Heart left ventricle (tissue), 16 donors: ENCODE measurements at regions not wholly inside any gene's neighbourhood (a gene's known extent, or its start where the extent isn't known, plus 50 kb on each side); places are given as distances from the start of the nearest gene placed in this dataset.

Experiments
- ATAC-seq, 4 donors: fragments of 200-7000 bp; cut with Tn5 transposase; one replicate each; pipeline ENCODE4 v1.9.1; 2020 to 2022; ENCODE audit warnings: moderate library complexity in 4 of 4, mild to moderate bottlenecking in 3 of 4, moderate number of reproducible peaks in 1 of 4
- DNase-seq, 5 donors: peaks; one replicate each; pipeline ENCODE4 v3.0.0-alpha.2; 2020
- H3K27ac ChIP-seq, 12 donors: fragments of 200-600 bp; sonication (generic) in 4 of 12; one replicate each; pipeline versions ENCODE4 v1.5.0 to v1.8.0; 2016 to 2022; ENCODE audit warnings: mild to moderate bottlenecking in 2 of 12
- H3K27me3 ChIP-seq, 9 donors: fragments of 200-600 bp; sonication (generic) in 2 of 9; one replicate each; pipeline versions ENCODE4 v1.5.1 to v1.8.0; 2016 to 2022; ENCODE audit warnings: mild to moderate bottlenecking in 3 of 9
- H3K36me3 ChIP-seq, 9 donors: fragments of 200-600 bp; sonication (generic) in 2 of 9; one replicate each; pipeline versions ENCODE4 v1.5.0 to v1.8.0; 2018 to 2022; ENCODE audit warnings: mild to moderate bottlenecking in 2 of 9
- H3K4me1 ChIP-seq, 12 donors: fragments of 200-600 bp; sonication (generic) in 4 of 12; one replicate each; pipeline versions ENCODE4 v1.5.0 to v1.8.0; 2016 to 2022; ENCODE audit warnings: mild to moderate bottlenecking in 3 of 12
- H3K4me3 ChIP-seq, 12 donors: fragments of 200-600 bp; sonication (generic) in 4 of 12; one replicate each; pipeline versions ENCODE4 v1.5.0 to v1.8.0; 2017 to 2022; ENCODE audit warnings: mild to moderate bottlenecking in 9 of 12, moderate library complexity in 4 of 12
- H3K9me3 ChIP-seq, 12 donors: fragments of 200-600 bp; sonication (generic) in 4 of 12; one replicate each; pipeline versions ENCODE4 v1.5.0 to v1.8.0; 2016 to 2022; ENCODE audit warnings: mild to moderate bottlenecking in 1 of 12
- CTCF ChIP-seq, 12 donors: fragments of 200-600 bp; sonication (generic) in 4 of 12; IDR thresholded peaks; one replicate each; pipeline versions ENCODE4 v1.5.0 to v1.8.0; 2018 to 2022; ENCODE audit warnings: antibody characterized with exemption in 12 of 12, mild to moderate bottlenecking in 5 of 12
- POLR2A ChIP-seq, 2 donors: fragments of 450-650 bp; IDR thresholded peaks; one replicate each; pipeline ENCODE4 v1.6.1; 2017; ENCODE audit warnings: antibody characterized with exemption in 2 of 2, mild to moderate bottlenecking in 2 of 2, moderate library complexity in 2 of 2
- WGBS, 4 donors: extraction: QIAGEN DNeasy Blood & Tissue Kit in 2 of 4; methylation state at CpG; one replicate each; pipeline versions ENCODE4 v1.1.5 to v1.1.7; 2013 to 2018; 5-methylcytosine and 5-hydroxymethylcytosine counted together
- intact Hi-C, 10 donors: fragments of 100-400 bp; cut with DNase I; formaldehyde crosslinking; loops; one replicate each; pipeline versions ENCODE4 v1.11.1 to v1.14.2; 2022
- donor health status: ischemic (EF 13 %, LVEDD 7.1; RV severe dilation, severe dysfunction).
- donor health status: healthy with polysubstance abuse.
- donor health status: DM: no; HTN: yes; CAD: no.
- donor health status: DM: no; HTN: no; CAD: no.
- donor health status: ischemic (EF 25% LVEDD 6.9; RV normal size, moderate dysfunction).
- donor health status: ischemic (EF 25% LVEDD 5.7; RV mildly dilated, moderate dysfunction).
- donor health status: healthy.
- donor health status: DM: yes; HTN: yes; CAD: no.
- donor health status: ischemic (EF 35%, LVEDD 5.7; RV mildly dilated, moderate dysfunction).
- donor health status: nonischemic (EF 11% LVEDD 7.7; RV severe dilation, severe dysfunction).
- donor health status: DM: yes; HTN: yes; CAD: no.
- donor health status: PGD.
- donor health status: ischemic (EF 29% LVEDD 5.4; RV normal size, mild dysfunction).
- donor health status: nonischemic (EF 23%, LVEDD 6.1; RV moderate dilation, normal function).

DNA sequence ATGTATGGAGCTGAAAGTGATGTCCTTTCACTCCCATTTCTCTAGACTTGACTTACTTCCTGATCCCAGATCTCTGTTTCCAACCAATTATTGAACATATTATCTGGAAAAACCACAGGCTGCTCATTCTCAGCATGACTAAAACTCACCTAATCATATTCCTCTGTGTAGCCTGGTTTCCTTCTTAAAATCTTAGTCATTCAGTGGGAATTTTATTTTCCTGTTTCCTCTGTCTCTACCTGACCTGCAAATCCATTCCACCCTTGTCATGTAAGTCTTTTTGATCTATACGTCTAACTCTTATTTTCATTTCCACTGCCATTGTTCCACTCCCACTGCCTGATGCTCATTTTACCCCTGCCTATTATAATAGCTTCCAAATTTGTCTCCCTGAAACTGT, 67.9 kb upstream of the APOBEC4 start:
- no peak for TF ChIP-seq CTCF (IDR thresholded peaks at IDR 0.05)
- no peak for TF ChIP-seq POLR2A (IDR thresholded peaks at IDR 0.05)
- no peak for ATAC-seq
- Histone ChIP-seq H3K4me3 (no peak overlapping the region), H3K36me3 (no peaks in the 10 kb centered on the region), H3K4me1 (peaks cover 0 to 36% (median 10%) of the 10 kb centered on the region in 12 donors), H3K9me3 (no peaks in the 10 kb centered on the region), H3K27ac (no peak overlapping the region), H3K27me3 (no peaks in the 10 kb centered on the region)
- WGBS, 4 donors = 51 to 85% (median 76%) methylated on average over 1 of the region's 1 CpG
- intact Hi-C loops = no loop called here
- no peak for DNase-seq

GRCh38 chr1:183720028-183720427, 66.9 kb upstream of the APOBEC4 start:
- Histone ChIP-seq H3K36me3 (no peaks in the 10 kb centered on the region), H3K27me3 (no peaks in the 10 kb centered on the region), H3K4me3 (no peak overlapping the region), H3K4me1 (peaks cover 0 to 37% (median 10%) of the 10 kb centered on the region in 12 donors), H3K9me3 (peaks cover 0 to 3% (median 0%) of the 10 kb centered on the region in 12 donors), H3K27ac (no peak overlapping the region)
- ATAC-seq (no peak), DNase-seq (no peak)
- WGBS, 4 donors = 43 to 65% (median 55%) methylated on average over 3 of the region's 3 CpGs
- TF ChIP-seq CTCF (IDR thresholded peaks at IDR 0.05) = no peak
- TF ChIP-seq POLR2A (IDR thresholded peaks at IDR 0.05) = no peak
- intact Hi-C loops = no loop called here

DNA sequence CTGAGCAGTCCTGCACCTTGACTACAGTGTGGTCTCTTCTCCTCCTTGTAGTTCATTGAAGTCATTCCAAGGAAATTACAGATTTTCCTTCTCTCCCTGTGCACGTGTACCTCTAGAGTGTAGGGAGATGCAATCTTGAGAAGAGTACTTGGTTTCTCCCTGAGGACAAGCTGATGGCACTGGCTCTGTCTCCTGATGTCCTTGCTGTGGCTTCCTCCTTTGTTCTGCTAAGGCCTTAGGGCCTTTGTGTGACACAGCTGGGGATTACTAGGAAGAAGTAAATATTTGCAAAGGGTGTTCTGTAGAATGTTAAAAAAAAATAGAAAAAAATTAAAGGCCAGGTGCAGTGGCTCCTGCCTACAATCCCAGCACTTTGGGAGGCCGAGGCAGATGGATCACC, 66.2 kb upstream of the APOBEC4 start:
- Histone ChIP-seq H3K27me3 (no peaks in the 10 kb centered on the region), H3K36me3 (no peaks in the 10 kb centered on the region), H3K9me3 (peaks cover 0 to 3% (median 0%) of the 10 kb centered on the region in 12 donors), H3K4me3 (no peak overlapping the region), H3K27ac (no peak overlapping the region), H3K4me1 (peaks cover 0 to 35% (median 9%) of the 10 kb centered on the region in 12 donors)
- WGBS, 4 donors = 80 to 87% (median 83%) methylated on average over 2 of the region's 2 CpGs
- TF ChIP-seq CTCF (IDR thresholded peaks at IDR 0.05) = no peak
- TF ChIP-seq POLR2A (IDR thresholded peaks at IDR 0.05) = no peak
- intact Hi-C loops = no loop called here
- DNase-seq (no peak), ATAC-seq (no peak)

DNA sequence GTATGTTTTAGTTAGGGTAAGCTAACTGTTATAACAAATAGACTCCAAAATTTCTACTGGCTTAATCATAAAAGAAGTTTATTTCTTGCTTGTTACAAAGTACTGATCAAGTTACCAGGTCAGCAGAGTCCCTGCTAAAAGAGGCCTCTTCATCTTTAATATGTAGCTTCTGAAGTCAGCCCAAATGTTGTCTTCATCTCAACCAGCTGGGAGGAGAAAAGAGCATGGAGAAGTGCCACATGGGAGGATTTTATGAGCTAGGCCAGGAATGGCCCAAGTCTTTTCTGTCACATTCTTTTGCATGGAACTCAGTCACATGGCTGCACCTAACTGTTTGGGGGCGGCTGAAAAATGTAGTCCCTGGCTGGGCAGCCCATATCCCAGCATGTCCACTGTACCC, 63.2 kb upstream of the APOBEC4 start:
- WGBS, 4 donors = 50 to 74% (median 69%) methylated on average over 1 of the region's 1 CpG
- intact Hi-C loops = no loop called here
- Histone ChIP-seq H3K27me3 (no peaks in the 10 kb centered on the region), H3K4me1 (peaks cover 0 to 51% (median 23%) of the 10 kb centered on the region in 12 donors), H3K9me3 (peaks cover 0 to 3% (median 0%) of the 10 kb centered on the region in 12 donors), H3K27ac (no peak overlapping the region), H3K36me3 (no peaks in the 10 kb centered on the region), H3K4me3 (no peak overlapping the region)
- ATAC-seq (no peak), DNase-seq (no peak)
- TF ChIP-seq POLR2A (IDR thresholded peaks at IDR 0.05) (no peak), CTCF (IDR thresholded peaks at IDR 0.05) (no peak)
